ENCODE measurements at regions not wholly inside any gene's neighbourhood (a gene's known extent, or its start where the extent isn't known, plus 50 kb on each side); places are given as distances from the start of the nearest gene placed in this dataset.
"Not testable (repeated sequence)": the region's sequence is repeated elsewhere in the genome, so short reads cannot be mapped to it uniquely, and the experiment has no call there.

- H2AFZ ChIP-seq (ENCODE audit: low read depth, low read length); FAIRE-seq; CTCF ChIA-PET; dilution Hi-C loops (cut with MboI; ENCODE audit: extremely low pct_ligation_motif_present, low sequenced_read_pairs); H3K36me3 ChIP-seq (ENCODE audit: control insufficient read depth in 2 of 2, extremely low read depth in 1 of 2, insufficient read depth in 2 of 2, low read length in 2 of 2); H3K4me3 ChIP-seq (replicated peaks in 1 of 3; ENCODE audit: insufficient read depth in 1 of 3, low read depth in 1 of 3, low read length in 3 of 3); H3K27ac ChIP-seq (ENCODE audit: insufficient read depth, low read depth, low read length); BruUV-seq (replicated peaks); POLR2A ChIA-PET; H3K9me1 ChIP-seq (replicated peaks; ENCODE audit: control insufficient read depth, extremely low read depth, insufficient read depth, low read length); DNase-seq (ENCODE audit: low read depth, low spot score); H3K4me1 ChIP-seq (ENCODE audit: control insufficient read depth, extremely low read depth, insufficient read depth, low read length); H3K9me3 ChIP-seq (replicated peaks; ENCODE audit: control insufficient read depth, insufficient read depth, low read length); H3K9ac ChIP-seq (replicated peaks; ENCODE audit: extremely low read depth, insufficient read depth, low read length); H4K20me1 ChIP-seq (replicated peaks; ENCODE audit: control insufficient read depth, extremely low read depth, insufficient read depth, low read length); H3K79me2 ChIP-seq (ENCODE audit: control insufficient read depth, insufficient read depth, low read length); H3K27me3 ChIP-seq (ENCODE audit: control insufficient read depth in 2 of 2, insufficient read depth in 2 of 2, low read length in 2 of 2); intact Hi-C loops (cut with micrococcal nuclease); H3K4me2 ChIP-seq (ENCODE audit: insufficient read depth, low read length): not testable (repeated sequence)
These were observed 311.7 kb upstream of the CHRNA7 start for GRCh38 chr15:31718625-31719024.

- H2AFZ ChIP-seq (ENCODE audit: low read depth, low read length); H3K4me3 ChIP-seq (replicated peaks in 1 of 3; ENCODE audit: insufficient read depth in 1 of 3, low read depth in 1 of 3, low read length in 3 of 3); H3K9me3 ChIP-seq (replicated peaks; ENCODE audit: control insufficient read depth, insufficient read depth, low read length); H3K79me2 ChIP-seq (ENCODE audit: control insufficient read depth, insufficient read depth, low read length); CTCF ChIA-PET; H3K4me2 ChIP-seq (ENCODE audit: insufficient read depth, low read length); H3K4me1 ChIP-seq (ENCODE audit: control insufficient read depth, extremely low read depth, insufficient read depth, low read length); POLR2A ChIA-PET; H3K27me3 ChIP-seq (ENCODE audit: control insufficient read depth in 2 of 2, insufficient read depth in 2 of 2, low read length in 2 of 2); H3K36me3 ChIP-seq (ENCODE audit: control insufficient read depth in 2 of 2, extremely low read depth in 1 of 2, insufficient read depth in 2 of 2, low read length in 2 of 2); BruUV-seq (replicated peaks); H3K27ac ChIP-seq (ENCODE audit: insufficient read depth, low read depth, low read length); H4K20me1 ChIP-seq (replicated peaks; ENCODE audit: control insufficient read depth, extremely low read depth, insufficient read depth, low read length); DNase-seq (ENCODE audit: low read depth, low spot score); intact Hi-C loops (cut with micrococcal nuclease); H3K9ac ChIP-seq (replicated peaks; ENCODE audit: extremely low read depth, insufficient read depth, low read length); H3K9me1 ChIP-seq (replicated peaks; ENCODE audit: control insufficient read depth, extremely low read depth, insufficient read depth, low read length); dilution Hi-C loops (cut with MboI; ENCODE audit: extremely low pct_ligation_motif_present, low sequenced_read_pairs); FAIRE-seq: not testable (repeated sequence)
These were observed 310.8 kb upstream of the CHRNA7 start for GRCh38 chr15:31719396-31720022.

- H3K27me3 ChIP-seq (ENCODE audit: control insufficient read depth in 2 of 2, insufficient read depth in 2 of 2, low read length in 2 of 2); CTCF ChIA-PET; H3K4me2 ChIP-seq (ENCODE audit: insufficient read depth, low read length); intact Hi-C loops (cut with micrococcal nuclease); H3K4me3 ChIP-seq (replicated peaks in 1 of 3; ENCODE audit: insufficient read depth in 1 of 3, low read depth in 1 of 3, low read length in 3 of 3); H3K79me2 ChIP-seq (ENCODE audit: control insufficient read depth, insufficient read depth, low read length); H2AFZ ChIP-seq (ENCODE audit: low read depth, low read length); H4K20me1 ChIP-seq (replicated peaks; ENCODE audit: control insufficient read depth, extremely low read depth, insufficient read depth, low read length); H3K27ac ChIP-seq (ENCODE audit: insufficient read depth, low read depth, low read length); BruUV-seq (replicated peaks); H3K4me1 ChIP-seq (ENCODE audit: control insufficient read depth, extremely low read depth, insufficient read depth, low read length); POLR2A ChIA-PET; H3K9me3 ChIP-seq (replicated peaks; ENCODE audit: control insufficient read depth, insufficient read depth, low read length); H3K9me1 ChIP-seq (replicated peaks; ENCODE audit: control insufficient read depth, extremely low read depth, insufficient read depth, low read length); DNase-seq (ENCODE audit: low read depth, low spot score); FAIRE-seq; dilution Hi-C loops (cut with MboI; ENCODE audit: extremely low pct_ligation_motif_present, low sequenced_read_pairs); H3K36me3 ChIP-seq (ENCODE audit: control insufficient read depth in 2 of 2, extremely low read depth in 1 of 2, insufficient read depth in 2 of 2, low read length in 2 of 2); H3K9ac ChIP-seq (replicated peaks; ENCODE audit: extremely low read depth, insufficient read depth, low read length): not testable (repeated sequence)
These were observed 307.3 kb upstream of the CHRNA7 start for GRCh38 chr15:31723019-31723418.

GRCh38 chr15:31724903-31725302 is 305.4 kb upstream of the CHRNA7 start:
- H3K4me1 ChIP-seq (ENCODE audit: control insufficient read depth, extremely low read depth, insufficient read depth, low read length); dilution Hi-C loops (cut with MboI; ENCODE audit: extremely low pct_ligation_motif_present, low sequenced_read_pairs); H3K4me3 ChIP-seq (replicated peaks in 1 of 3; ENCODE audit: insufficient read depth in 1 of 3, low read depth in 1 of 3, low read length in 3 of 3); H2AFZ ChIP-seq (ENCODE audit: low read depth, low read length); H3K27ac ChIP-seq (ENCODE audit: insufficient read depth, low read depth, low read length); POLR2A ChIA-PET; DNase-seq (ENCODE audit: low read depth, low spot score); FAIRE-seq; H3K9me3 ChIP-seq (replicated peaks; ENCODE audit: control insufficient read depth, insufficient read depth, low read length); H3K36me3 ChIP-seq (ENCODE audit: control insufficient read depth in 2 of 2, extremely low read depth in 1 of 2, insufficient read depth in 2 of 2, low read length in 2 of 2); H4K20me1 ChIP-seq (replicated peaks; ENCODE audit: control insufficient read depth, extremely low read depth, insufficient read depth, low read length); intact Hi-C loops (cut with micrococcal nuclease); H3K4me2 ChIP-seq (ENCODE audit: insufficient read depth, low read length); BruUV-seq (replicated peaks); H3K9me1 ChIP-seq (replicated peaks; ENCODE audit: control insufficient read depth, extremely low read depth, insufficient read depth, low read length); H3K79me2 ChIP-seq (ENCODE audit: control insufficient read depth, insufficient read depth, low read length); H3K9ac ChIP-seq (replicated peaks; ENCODE audit: extremely low read depth, insufficient read depth, low read length); CTCF ChIA-PET; H3K27me3 ChIP-seq (ENCODE audit: control insufficient read depth in 2 of 2, insufficient read depth in 2 of 2, low read length in 2 of 2): not testable (repeated sequence)

Data from endothelial cell of umbilical vein (primary cell).